ENCODE measurements at regions not wholly inside any gene's neighbourhood (a gene's known extent, or its start where the extent isn't known, plus 50 kb on each side); places are given as distances from the start of the nearest gene placed in this dataset.

GRCh38 chr13:85592211-85592610 is 207.0 kb downstream of the SLITRK6 start:
- H3K27ac ChIP-seq, result no peak overlapping the region
- DNase-seq, result no peak
- H3K27me3 ChIP-seq (ENCODE audit: low read depth), result no peaks in the 10 kb centered on the region
- TF ChIP-seq CTCF (IDR thresholded peaks at IDR 0.05), result no peak
- H3K4me1 ChIP-seq, result no peaks in the 10 kb centered on the region
- no peaks in the 10 kb centered on the region for H3K36me3 ChIP-seq
- H3K9me3 ChIP-seq, result no peaks in the 10 kb centered on the region
- intact Hi-C loops (cut with DNase I), result no loop called here
- ATAC-seq, result no peak
- no peak overlapping the region for H3K4me3 ChIP-seq

DNA sequence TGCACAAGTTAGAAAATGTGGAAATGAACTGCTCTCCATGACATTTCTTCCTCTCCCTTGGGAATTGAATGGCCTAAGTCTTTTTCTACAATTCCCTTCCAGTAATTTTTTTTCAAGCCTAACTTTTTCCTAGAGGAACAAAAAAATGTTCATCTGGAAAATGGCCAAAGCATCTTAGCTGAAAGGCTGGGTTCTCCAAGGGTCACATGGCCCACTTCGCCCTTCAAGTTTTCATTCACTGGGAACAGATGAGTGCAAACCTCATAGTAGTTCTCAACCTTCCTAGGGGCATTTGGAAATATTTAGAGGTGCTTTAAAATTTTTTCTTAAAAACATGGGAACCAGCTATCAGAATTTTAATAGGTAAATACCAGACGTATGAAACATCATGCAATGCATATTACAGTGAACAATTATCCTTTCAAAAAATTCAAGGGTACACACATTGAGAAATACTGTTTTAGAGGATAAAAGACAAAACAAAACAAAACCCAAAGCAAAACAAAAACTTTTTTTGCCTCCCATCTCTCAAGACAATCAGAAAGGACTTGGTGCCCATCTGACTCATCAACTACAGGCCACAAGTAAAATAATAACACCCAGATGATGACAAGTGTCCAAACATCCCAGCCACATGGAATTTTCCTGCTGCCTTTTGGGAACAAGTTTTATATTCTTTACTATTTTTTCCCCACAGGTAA is 208.8 kb downstream of the SLITRK6 start:
- Histone ChIP-seq H3K4me1 (no peaks in the 10 kb centered on the region), H3K36me3 (no peaks in the 10 kb centered on the region), H3K27me3 (ENCODE audit: low read depth) (no peaks in the 10 kb centered on the region), H3K27ac (no peak overlapping the region), H3K9me3 (no peaks in the 10 kb centered on the region), H3K4me3 (no peak overlapping the region)
- no peak for TF ChIP-seq CTCF (IDR thresholded peaks at IDR 0.05)
- no peak for DNase-seq
- intact Hi-C loops (cut with DNase I), result no loop called here
- ATAC-seq, result no peak

GRCh38 chr13:85589021-85589420 is 210.2 kb downstream of the SLITRK6 start:
- TF ChIP-seq CTCF (IDR thresholded peaks at IDR 0.05), result no peak
- Histone ChIP-seq H3K36me3 (no peaks in the 10 kb centered on the region), H3K4me3 (no peak overlapping the region), H3K4me1 (no peaks in the 10 kb centered on the region), H3K27ac (no peak overlapping the region), H3K9me3 (no peaks in the 10 kb centered on the region), H3K27me3 (ENCODE audit: low read depth) (no peaks in the 10 kb centered on the region)
- ATAC-seq (no peak), DNase-seq (no peak)
- intact Hi-C loops (cut with DNase I), result no loop called here

GRCh38 chr13:85588359-85588758 is 210.9 kb downstream of the SLITRK6 start:
- intact Hi-C loops (cut with DNase I), result no loop called here
- no peaks in the 10 kb centered on the region for H3K27me3 ChIP-seq (ENCODE audit: low read depth)
- no peak for TF ChIP-seq CTCF (IDR thresholded peaks at IDR 0.05)
- H3K4me3 ChIP-seq, result no peak overlapping the region
- H3K4me1 ChIP-seq, result no peaks in the 10 kb centered on the region
- H3K27ac ChIP-seq, result no peak overlapping the region
- ATAC-seq (no peak), DNase-seq (no peak)
- H3K36me3 ChIP-seq, result no peaks in the 10 kb centered on the region
- no peaks in the 10 kb centered on the region for H3K9me3 ChIP-seq

GRCh38 chr13:85586856-85587255 is 212.4 kb downstream of the SLITRK6 start:
- DNase-seq (no peak), ATAC-seq (no peak)
- intact Hi-C loops (cut with DNase I), result no loop called here
- no peaks in the 10 kb centered on the region for H3K9me3 ChIP-seq
- no peak overlapping the region for H3K27ac ChIP-seq
- TF ChIP-seq CTCF (IDR thresholded peaks at IDR 0.05), result no peak
- H3K4me1 ChIP-seq, result no peaks in the 10 kb centered on the region
- H3K27me3 ChIP-seq (ENCODE audit: low read depth), result no peaks in the 10 kb centered on the region
- H3K4me3 ChIP-seq, result no peak overlapping the region
- no peaks in the 10 kb centered on the region for H3K36me3 ChIP-seq
